HG03095 (cell line): ENCODE measurements at regions not wholly inside any gene's neighbourhood (a gene's known extent, or its start where the extent isn't known, plus 50 kb on each side); places are given as distances from the start of the nearest gene placed in this dataset.

Experiments
- ATAC-seq: cut with Tn5 transposase; IDR thresholded peaks from one replicate; pipeline ENCODE4 v1.9.1; 2021; ENCODE audit warnings: moderate library complexity; ENCODE audit not compliant: unreplicated experiment

DNA sequence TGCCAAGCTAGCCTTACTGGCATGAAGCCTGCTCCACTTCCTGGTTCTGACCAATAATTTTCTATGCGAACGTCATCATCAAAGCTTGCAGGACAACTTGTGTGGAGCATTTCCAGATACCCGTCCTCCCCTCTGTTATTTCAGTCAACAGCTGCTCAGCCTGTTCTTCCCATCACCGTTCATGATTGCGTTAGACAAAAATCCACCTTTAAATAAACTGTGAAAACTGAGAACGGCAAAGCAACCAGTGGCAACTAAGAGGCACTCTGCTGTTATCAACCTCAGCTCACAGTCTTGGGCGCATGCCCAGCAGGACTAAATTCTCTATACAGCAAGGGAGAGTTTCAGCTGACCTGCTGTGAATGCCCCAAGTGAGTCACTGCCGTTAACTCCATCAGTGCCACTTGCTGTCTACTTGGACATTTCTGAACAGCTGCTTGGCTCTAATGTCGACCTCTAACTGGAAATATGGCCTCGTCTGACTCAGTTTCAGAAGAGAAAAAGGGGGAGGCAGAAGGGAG is 207.4 kb upstream of the RUNX1 start:
- no peak for ATAC-seq

DNA sequence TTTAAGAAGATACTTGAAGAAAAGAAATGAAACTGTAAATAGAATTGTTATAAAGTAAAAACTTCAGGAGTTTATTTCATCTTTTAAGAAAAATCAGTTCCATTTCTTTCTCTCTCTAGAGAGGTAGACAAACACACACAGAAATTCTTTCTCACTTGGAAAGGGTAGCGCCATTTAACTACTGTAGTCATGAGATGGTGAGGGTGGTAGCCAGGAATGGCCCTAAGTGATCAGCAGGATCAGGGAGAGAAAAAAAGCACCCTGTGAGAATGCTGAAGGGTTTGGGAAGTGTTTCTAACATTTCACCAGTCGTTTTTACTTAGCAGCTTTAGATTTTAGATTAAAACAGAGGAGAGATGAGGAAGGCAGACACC is 205.7 kb upstream of the RUNX1 start:
- ATAC-seq, result no peak

DNA sequence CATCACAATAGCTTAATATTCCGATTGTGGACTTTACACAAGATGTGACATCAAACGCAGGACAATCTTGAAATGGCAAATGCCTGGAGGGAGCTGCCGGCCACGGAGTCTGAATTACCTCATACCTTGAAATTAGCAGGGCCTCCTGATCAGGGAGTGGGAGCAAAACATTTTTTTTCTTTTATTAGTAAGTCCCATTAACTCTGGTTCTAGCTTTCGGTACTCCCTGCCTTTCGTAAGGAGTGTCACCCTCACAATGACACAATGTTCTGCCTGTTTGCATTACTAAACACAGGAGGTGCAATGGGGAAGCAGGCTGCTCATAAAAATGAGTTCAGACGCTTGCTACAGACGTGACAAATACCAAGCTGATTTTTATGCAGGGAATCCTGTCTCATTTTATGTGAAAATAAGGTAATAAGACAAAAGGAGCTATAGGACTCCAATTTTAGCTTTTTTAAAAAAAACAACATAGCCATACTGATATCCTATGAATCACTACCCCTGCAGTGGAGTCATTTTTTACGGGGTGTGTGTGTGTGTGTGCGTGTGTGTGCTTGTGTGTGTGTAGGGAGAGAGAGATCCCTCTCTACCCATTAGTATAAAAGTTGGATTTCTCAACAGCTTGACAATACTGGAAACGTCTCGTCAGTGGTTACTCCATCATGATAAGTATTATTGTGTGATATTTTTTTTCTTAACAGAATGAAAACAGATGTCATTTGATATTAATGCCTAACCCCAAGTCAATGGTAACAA is 205.1 kb upstream of the RUNX1 start:
- no peak for ATAC-seq

DNA sequence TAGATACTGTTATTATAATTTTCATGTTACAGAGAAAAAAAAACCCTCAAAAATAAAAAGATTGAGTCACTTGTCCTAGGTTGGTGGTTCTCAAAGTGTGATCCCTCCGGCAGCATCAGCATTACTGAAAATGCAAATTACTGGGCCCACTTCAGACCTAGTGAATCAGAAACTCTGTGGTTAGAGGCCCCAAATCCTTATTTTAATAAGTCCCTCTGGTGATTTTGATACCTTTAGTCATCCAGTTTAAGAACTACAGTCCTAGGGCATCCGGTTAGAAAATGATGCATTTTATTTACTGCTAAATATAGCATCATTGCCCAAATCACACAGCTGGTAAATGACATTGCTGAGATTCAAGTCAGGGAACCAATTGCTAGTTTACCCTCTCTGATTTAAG is 203.7 kb upstream of the RUNX1 start:
- ATAC-seq, result no peak

DNA sequence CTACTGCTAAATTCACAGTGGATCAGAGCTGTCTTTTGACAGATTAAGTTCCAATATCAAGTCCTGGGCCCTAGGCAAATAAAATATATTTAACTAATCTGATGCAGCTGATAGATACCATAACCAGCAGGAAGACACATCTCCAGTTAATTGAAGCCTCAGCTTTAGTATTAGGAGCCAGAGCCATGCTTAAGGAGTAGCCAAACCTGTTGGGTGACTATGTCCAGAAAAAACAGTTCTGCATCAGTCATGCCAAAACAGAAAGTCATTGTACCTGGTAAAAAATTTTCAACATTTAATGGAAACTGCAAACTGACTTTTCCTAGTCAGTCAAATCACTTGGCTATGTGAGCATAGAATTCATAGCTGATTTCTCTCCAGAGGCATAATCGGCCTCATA is 200.5 kb upstream of the RUNX1 start:
- ATAC-seq, result no peak

DNA sequence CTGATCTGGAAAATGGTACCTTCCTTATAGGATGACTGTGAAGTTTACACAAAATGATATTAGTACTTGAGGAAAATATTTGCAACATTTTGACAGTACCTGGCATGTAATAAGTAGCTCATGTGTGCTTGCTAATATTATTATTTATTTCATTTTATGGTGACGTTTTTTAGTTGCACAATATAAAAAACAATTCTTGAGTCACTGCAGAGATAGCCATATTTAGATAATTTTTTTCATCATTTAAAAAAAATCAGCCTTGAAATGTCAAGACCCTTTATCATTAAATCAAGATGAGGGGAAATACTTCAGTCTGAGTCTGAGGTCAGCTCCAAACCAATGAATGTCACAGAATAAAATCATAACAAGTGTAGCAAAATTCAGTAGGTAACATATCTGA is 196.8 kb upstream of the RUNX1 start:
- no peak for ATAC-seq

DNA sequence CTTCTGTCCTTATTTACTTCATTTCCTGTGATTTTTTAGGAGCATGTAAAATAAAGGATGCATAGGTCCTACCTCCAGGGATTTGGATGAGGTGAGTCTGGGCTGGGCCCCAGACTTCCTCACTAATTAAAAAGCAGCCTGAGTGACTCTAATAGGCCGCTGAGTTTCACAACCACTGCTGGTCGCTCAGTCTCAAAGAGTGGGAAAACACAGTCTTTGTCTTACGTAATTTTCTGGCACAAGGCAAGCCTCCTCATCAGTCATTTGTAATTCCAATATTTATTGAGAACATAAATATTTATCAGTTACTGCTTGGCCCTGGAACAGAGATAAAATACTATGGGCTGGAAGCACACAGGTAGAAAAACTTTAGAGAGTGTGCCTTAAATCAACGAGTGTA is 195.4 kb upstream of the RUNX1 start:
- ATAC-seq, result no peak

DNA sequence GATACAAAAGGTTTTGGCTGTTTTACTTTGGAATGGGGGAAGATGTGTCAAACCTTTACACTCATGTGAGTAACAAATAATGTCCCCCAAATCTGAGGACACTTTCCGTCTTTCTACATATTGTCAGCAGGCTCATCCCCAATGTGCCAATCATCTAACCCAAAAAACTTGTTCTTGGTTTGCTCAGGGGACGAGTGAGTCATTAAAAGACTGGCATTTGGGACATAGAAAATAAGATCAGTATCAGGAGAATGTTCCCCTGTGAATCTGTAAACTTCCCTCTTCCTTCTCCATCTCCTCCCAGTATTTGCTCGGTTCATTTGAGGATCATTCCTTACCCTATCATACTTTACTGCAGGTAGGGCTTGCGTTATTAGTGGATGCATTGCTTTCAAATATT is 194.1 kb upstream of the RUNX1 start:
- no peak for ATAC-seq

DNA sequence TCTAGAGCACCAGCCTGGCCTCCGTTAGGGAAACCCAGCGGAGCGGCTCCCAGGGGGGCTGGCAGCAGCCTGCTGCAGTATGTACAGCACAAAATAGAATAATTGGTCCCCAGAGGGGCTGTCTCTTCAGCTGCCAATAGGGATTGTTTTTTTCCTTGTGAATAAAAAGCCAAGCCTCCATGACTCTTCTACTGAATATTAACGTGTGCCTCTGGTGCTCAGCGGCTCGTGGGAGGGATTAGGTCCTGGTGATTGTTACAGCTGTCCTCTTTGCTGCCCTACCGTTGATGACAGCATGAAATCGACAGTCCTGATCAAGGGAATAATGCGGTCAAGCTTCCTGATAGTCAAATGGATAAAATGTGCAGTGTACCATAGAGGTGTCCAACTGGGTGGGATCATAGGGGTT is 190.7 kb upstream of the RUNX1 start:
- no peak for ATAC-seq

DNA sequence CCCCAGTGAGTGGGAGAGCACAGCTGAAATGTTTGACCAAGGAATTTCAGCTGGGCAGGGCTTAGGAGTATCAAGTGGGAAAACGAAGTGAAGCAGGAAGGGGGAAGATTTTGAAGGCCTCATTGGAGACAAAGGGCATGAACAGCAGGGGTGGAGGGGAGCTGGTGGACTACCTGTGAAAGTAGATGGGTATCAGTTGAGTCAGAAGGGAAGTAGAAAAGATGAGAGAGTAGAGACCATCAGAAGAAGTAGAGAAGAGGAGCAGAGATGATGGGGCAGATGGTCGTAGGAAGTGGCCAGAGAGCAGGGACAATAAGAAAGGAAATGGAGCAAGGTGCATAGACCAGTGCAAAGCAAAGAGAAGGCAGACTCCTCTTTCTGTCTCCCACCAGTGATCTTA is 189.0 kb upstream of the RUNX1 start:
- no peak for ATAC-seq

DNA sequence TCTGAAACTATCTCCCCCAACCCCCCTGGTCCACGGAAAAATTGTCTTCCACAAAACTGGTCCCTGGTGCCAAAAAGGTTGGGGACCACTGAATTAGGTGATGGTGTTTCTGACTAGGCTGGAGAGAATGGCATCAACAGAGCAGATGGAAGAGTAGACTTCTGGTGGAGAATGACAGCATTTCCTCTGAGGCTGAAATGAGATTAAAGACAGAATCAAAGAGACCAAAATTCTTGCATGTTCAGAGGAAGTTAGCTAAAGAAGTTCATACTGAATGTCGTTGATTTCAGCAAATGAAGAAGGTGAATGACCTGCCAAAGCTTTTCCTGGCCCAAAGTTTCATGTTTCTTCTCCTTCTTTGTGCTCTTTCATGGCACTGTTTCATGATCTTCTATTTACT is 188.2 kb upstream of the RUNX1 start:
- no peak for ATAC-seq

DNA sequence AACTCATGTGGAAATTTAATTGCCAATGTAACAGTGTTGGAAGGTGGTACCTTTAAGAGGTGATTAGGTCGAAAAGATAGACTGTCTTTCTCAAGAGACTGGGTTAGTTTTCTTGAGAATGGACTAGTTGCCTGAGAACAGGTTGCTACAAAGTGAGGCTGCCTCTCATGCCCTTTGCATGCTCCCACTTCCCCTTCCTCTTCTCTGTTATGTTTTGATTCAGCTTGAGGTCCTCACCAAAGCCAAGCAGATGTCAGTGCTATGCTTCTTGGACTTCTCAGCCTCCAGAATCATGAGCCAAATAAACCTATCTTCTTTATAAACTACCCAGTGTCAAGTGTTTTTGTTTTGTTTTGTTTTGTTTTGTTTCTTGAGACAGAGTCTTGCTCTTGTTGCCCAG is 187.0 kb upstream of the RUNX1 start:
- ATAC-seq, result no peak

DNA sequence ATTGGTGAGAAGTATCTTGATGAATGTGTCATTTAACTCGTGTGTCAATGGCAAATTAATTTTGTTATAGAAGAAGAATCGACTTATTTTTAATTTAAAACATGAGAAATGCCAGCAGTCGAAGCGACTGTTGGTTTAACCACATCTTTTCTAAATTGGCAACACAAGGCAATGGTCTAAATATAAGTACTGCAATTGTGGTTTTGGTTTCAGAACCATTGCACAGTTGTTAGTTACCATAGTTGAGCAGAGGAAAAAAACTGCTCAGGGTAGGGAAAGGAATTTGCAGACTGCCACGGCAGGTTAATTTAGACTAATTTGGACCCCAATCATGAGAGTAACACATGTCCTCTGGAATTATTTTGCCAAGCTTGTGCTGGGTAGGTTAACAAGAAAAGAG is 185.6 kb upstream of the RUNX1 start:
- no peak for ATAC-seq

DNA sequence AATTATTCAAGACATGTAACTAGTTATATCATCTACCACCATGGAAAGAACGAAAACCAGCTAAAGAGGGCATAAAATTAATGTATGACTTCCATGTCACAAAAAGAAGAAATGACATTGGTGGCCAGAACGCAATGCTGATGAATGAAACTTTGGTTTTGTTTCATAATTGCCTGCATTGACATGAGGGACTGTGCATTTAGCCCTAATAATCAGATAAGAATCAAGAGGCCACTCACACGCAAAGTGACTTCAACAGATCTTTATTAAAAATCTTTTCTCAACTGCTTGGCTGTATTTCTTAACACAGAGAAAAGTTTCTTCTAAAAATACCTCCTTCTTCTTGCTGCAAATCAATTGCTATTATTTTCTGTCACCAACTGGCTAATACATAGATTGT is 184.7 kb upstream of the RUNX1 start:
- ATAC-seq, result no peak

DNA sequence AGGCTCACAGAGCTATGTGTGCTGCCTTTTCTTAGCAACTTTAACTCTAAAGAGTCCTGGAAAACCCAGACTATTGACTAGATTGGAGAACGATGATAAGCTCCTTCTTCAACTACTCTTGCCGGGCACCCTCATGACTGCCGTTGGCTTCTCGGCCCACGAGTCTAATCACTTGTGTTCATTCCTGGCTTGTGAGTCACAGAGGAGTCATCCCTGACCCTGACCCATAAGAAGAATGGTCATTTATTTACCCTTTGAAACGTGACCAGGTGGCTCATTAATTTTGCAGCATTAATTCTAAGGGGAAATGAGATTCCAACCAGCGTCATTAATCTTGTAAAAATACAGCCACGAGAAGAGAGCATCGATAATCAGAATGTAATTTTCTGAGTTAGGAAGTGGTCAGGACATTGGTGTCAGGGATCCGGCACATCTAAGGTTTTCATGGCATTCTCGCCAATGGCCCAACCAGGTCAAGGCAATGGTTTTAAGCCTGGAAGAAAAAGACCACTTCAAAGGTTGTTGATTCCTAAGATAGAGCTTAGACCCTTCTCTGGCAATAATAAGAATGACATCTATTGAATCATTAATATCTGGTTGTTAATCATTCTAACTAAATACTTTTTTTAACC is 183.6 kb upstream of the RUNX1 start:
- ATAC-seq, result no peak

DNA sequence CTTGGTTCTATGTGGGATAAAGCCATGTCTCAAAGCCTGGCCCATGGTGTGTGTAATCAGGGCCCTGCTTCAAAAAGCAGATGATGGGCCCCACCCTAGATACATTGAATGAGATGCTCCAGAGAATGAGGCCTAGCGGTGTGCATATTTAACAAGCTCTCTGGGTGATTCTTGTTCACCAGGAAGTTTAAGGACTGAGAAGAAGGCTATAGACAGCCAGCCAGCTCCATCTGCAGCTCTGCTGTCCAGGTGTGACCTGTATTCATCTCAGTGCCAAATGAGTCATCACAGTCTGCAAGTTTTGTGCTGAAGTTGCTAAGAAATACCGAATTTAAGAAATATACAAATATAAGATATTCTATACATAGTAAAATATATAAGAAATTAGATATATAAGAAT is 182.0 kb upstream of the RUNX1 start:
- no peak for ATAC-seq

DNA sequence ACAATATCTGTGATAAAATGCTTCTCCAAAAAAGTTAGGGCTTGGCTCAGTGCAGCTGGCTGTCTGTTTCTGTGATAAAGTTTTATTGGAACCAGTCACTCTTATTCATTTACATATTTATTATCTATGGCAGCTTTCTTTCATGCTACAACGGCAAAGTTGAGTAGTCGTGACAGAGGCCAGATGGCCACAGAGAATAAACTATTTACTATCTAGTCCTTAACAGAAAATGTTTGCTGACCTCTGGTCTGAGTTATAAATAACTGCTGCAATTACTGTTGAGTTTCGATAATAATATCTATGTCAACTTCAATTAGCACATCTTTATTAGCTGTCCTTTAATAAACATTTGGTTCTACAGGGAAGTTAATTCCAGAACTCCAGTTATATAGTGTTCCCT is 180.2 kb upstream of the RUNX1 start:
- ATAC-seq, result no peak

DNA sequence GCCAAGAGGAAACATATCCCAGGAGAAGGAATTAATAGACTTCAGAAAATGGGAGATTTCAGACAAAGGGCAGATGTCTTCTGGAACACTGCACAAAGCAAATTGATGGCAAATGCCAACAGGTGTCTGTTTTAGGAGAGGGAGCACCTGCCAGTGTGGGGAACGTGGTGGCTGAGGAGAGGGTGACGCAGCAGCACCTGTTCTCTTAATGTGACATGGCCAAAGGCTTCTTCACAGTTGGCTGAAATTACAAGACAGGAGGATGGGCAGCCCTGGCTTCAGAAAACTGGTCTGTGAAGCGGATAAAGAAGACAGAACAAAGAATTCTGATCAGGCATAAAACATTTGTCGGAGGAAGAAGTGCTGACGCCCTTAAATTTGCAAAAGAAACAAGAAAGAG is 178.7 kb upstream of the RUNX1 start:
- ATAC-seq, result no peak

DNA sequence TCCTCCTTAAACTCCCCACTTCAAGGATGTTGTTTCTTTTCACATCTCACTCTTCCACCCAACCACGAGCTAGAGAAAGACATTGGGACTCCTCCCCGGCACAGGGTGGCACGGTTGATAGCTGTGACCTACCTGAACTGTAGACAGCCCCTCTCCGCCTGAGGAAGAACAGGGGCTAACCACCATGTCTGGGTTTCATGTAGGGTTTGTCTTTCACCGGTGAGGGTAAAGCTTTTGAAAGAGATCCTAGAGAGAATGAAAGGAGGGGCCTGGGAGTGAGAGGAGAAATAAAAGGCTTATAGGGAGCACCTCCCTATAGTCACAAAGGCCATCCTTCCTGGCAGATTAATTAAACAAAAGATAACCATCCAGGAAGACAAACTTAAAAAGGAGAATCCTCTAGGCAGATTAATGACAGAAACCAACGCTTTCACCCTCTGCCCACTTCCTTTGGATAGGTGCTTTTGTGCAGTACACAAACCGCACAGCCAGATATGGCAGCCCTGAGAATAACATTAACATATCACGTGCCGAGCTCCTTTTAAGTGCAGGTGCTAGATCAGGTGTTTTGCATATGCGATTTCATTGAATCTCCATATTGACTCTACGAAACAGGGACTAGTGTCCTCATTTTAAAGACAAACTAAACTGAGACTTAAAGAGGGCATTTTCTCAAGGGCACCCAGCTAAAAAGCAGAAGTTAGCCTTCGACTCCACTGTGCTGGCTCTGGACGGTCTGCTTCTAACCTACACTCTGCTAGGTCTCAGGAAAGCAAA is 178.1 kb upstream of the RUNX1 start:
- ATAC-seq, result peak; percentile 53

DNA sequence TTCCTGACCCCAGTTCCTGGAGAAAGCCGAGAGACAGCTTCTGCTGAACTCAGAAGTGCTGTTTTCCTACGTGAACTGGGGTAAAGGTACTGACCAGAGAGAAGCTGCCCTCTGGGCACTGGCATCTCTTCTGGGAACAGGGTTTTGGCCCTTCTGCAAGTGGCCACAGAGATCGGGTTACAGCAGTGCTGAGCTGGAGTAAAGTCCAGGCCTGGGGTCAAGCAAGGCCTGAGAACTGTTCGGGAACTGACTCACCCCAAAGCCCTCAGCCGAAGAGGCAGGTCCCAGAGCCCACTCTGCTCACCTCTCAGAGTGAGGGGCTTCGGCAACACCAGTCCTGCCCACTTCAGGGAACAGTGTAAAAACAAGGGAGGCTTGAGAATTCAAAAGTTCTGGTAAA is 177.2 kb upstream of the RUNX1 start:
- ATAC-seq, result no peak

DNA sequence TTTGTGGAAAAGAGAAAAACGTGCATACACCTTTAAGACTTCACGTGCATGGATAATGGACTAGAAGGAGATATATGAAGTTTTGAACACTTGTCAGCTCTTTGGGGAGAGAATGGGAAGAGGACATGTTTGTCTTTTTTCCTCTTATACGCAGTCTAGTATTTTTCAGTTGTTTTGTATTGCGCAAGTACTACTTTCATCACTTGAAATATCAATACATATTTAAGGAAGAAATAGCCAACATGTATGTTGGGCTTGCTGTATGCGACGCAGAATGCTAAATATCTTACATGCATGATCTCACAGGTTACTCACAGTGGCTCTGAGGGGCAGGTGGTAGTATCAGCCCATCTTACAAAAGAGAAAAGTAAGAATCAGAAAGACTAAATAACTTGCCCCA is 176.5 kb upstream of the RUNX1 start:
- no peak for ATAC-seq
